ENCODE measurements at regions not wholly inside any gene's neighbourhood (a gene's known extent, or its start where the extent isn't known, plus 50 kb on each side); places are given as distances from the start of the nearest gene placed in this dataset.

GRCh38 chr5:143947313-143947712 is 135.4 kb downstream of the HMHB1 start:
- TF ChIP-seq CTCF (IDR thresholded peaks at IDR 0.05) = no peak
- no peak for TF ChIP-seq EZH2 (IDR thresholded peaks at IDR 0.05; ENCODE audit: borderline replicate concordance, insufficient read depth, low read depth, low read length, poor library complexity, severe bottlenecking)
